Neural cell (in vitro differentiated cells): ENCODE measurements at regions not wholly inside any gene's neighbourhood (a gene's known extent, or its start where the extent isn't known, plus 50 kb on each side); places are given as distances from the start of the nearest gene placed in this dataset.

ENCODE experiments used
- H2AFZ ChIP-seq: fragments of 200-600, 300-800 bp; sonication (generic), shearing (Covaris generic); 2 replicates; pipeline ENCODE4 v1.6.0; 2014; ENCODE audit warnings: low read depth, mild to moderate bottlenecking, antibody characterized with exemption, low read length, moderate library complexity
- H3F3A ChIP-seq: fragments of 200-600 bp; shearing (Covaris generic); 2 replicates; pipeline ENCODE4 v1.6.1; 2016; ENCODE audit warnings: mild to moderate bottlenecking, moderate library complexity, mixed read lengths, antibody characterized with exemption, low read length; ENCODE audit not compliant: insufficient read depth, poor library complexity, severe bottlenecking
- H3K27ac ChIP-seq: fragments of 200-600, 300-800 bp; sonication (generic), shearing (Covaris generic); 2 replicates; pipeline ENCODE4 v1.5.1; 2014; ENCODE audit warnings: mild to moderate bottlenecking, low read length, moderate library complexity
- H3K27me3 ChIP-seq: fragments of 300-800, 200-600 bp; sonication (generic), shearing (Covaris generic); 2 replicates; pipeline ENCODE4 v1.6.0; 2014; ENCODE audit warnings: mild to moderate bottlenecking, low read depth, low read length, moderate library complexity; ENCODE audit not compliant: insufficient read depth
- H3K36me3 ChIP-seq: fragments of 300-800, 200-600 bp; sonication (generic), shearing (Covaris generic); 2 replicates; pipeline ENCODE4 v1.5.1; 2014; ENCODE audit warnings: mild to moderate bottlenecking, antibody characterized with exemption, low read length, moderate library complexity; ENCODE audit not compliant: insufficient read depth
- H3K4me2 ChIP-seq: fragments of 300-800, 200-600 bp; sonication (generic), shearing (Covaris generic); 2 replicates; pipeline ENCODE4 v1.6.0; 2014; ENCODE audit warnings: mild to moderate bottlenecking, low read length
- H3K4me3 ChIP-seq: fragments of 300-800, 200-600 bp; sonication (generic), shearing (Covaris generic); 2 replicates; pipeline ENCODE4 v1.5.1; 2014; ENCODE audit warnings: mild to moderate bottlenecking, low read length, moderate library complexity
- H3K79me2 ChIP-seq: fragments of 200-600 bp; shearing (Covaris generic); replicated peaks from 2 replicates; pipeline ENCODE4 v1.6.0; 2014; ENCODE audit warnings: mild to moderate bottlenecking, low read length, moderate library complexity; ENCODE audit not compliant: insufficient read depth
- H3K9ac ChIP-seq: fragments of 300-800, 200-600 bp; sonication (generic), shearing (Covaris generic); 2 replicates; pipeline ENCODE4 v1.6.1; 2016; ENCODE audit warnings: mild to moderate bottlenecking, low read length, mixed read lengths
- H3K9me2 ChIP-seq: fragments of 200-600 bp; shearing (Covaris generic); 2 replicates; pipeline ENCODE4 v1.6.1; 2016; ENCODE audit warnings: mild to moderate bottlenecking, low read length, mixed read lengths; ENCODE audit not compliant: insufficient read depth
- H3K9me3 ChIP-seq: fragments of 200-600, 300-800 bp; sonication (generic), shearing (Covaris generic); 2 replicates; pipeline ENCODE4 v1.6.1; 2016; ENCODE audit warnings: mild to moderate bottlenecking, mixed run types, low read length, moderate library complexity, mixed read lengths
- H4K20me1 ChIP-seq: fragments of 200-600 bp; shearing (Covaris generic); 2 replicates; pipeline ENCODE4 v1.6.1; 2016; ENCODE audit warnings: mild to moderate bottlenecking, mixed run types; ENCODE audit not compliant: insufficient read depth
- EP300 ChIP-seq: fragments of 450-650 bp; conservative IDR thresholded peaks from 2 replicates; pipeline ENCODE4 v1.6.1; 2014; ENCODE audit warnings: antibody characterized with exemption, mild to moderate bottlenecking, moderate library complexity; ENCODE audit not compliant: poor library complexity, severe bottlenecking
- MXI1 ChIP-seq: fragments of 450-650 bp; conservative IDR thresholded peaks from 2 replicates; pipeline ENCODE4 v1.6.1; 2014; ENCODE audit warnings: antibody characterized with exemption, mild to moderate bottlenecking; ENCODE audit not compliant: poor library complexity, severe bottlenecking
- POLR2AphosphoS5 ChIP-seq: IDR thresholded peaks from 2 replicates; pipeline ENCODE4 v1.6.1; 2012
- RAD21 ChIP-seq: fragments of 450-650 bp; conservative IDR thresholded peaks from 2 replicates; pipeline ENCODE4 v1.6.1; 2014; ENCODE audit warnings: antibody characterized with exemption, mild to moderate bottlenecking, moderate library complexity
- SMC3 ChIP-seq: fragments of 450-650 bp; conservative IDR thresholded peaks from 2 replicates; pipeline ENCODE4 v1.6.1; 2014; ENCODE audit warnings: antibody characterized with exemption, mild to moderate bottlenecking, moderate library complexity; ENCODE audit not compliant: poor library complexity
- TAF1 ChIP-seq: IDR thresholded peaks from 2 replicates; pipeline ENCODE4 v1.6.1; 2012; ENCODE audit warnings: low read depth
- TF ChIP-seq, protein P1 (sequence below): IDR thresholded peaks from 2 replicates; pipeline ENCODE4 v1.6.1; 2012; ENCODE audit warnings: borderline replicate concordance
- TF ChIP-seq, protein P2 (sequence below): fragments of 450-650 bp; IDR thresholded peaks from 2 replicates; pipeline ENCODE4 v1.5.1; 2014; ENCODE audit warnings: antibody characterized with exemption, mild to moderate bottlenecking, moderate library complexity; ENCODE audit not compliant: poor library complexity, severe bottlenecking

DNA sequence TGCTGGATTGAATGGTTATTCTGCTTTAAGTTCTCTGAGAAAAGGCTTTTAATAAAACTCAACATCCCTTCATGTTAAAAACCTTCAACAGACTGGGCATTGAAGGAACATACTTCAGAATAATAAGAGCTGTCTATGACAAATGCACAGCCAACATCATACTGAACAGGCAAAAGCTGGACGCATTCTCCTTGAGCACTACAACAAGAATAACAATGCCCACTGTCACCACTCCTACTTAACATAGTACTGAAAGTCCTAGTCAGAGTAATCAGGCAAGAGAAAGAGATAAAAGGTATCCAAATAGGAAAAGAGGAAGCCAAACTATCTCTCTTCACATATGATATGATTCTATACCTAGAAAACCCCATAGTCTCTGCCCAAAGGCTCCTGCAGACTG lies 641.4 kb downstream of the IRS1 start:
- Histone ChIP-seq H3F3A (no peaks in the 10 kb centered on the region), H3K36me3 (no peaks in the 10 kb centered on the region), H3K27me3 (no peaks in the 10 kb centered on the region), H3K27ac (no peak overlapping the region), H3K9ac (no peak overlapping the region), H4K20me1 (no peaks in the 10 kb centered on the region), H2AFZ (no peak overlapping the region), H3K4me3 (no peak overlapping the region), H3K9me3 (no peaks in the 10 kb centered on the region), H3K79me2 (no peaks in the 10 kb centered on the region), H3K9me2 (no peaks in the 10 kb centered on the region), H3K4me2 (no peak overlapping the region)
- TF ChIP-seq TAF1 = no peak
- TF ChIP-seq, protein P1, sequence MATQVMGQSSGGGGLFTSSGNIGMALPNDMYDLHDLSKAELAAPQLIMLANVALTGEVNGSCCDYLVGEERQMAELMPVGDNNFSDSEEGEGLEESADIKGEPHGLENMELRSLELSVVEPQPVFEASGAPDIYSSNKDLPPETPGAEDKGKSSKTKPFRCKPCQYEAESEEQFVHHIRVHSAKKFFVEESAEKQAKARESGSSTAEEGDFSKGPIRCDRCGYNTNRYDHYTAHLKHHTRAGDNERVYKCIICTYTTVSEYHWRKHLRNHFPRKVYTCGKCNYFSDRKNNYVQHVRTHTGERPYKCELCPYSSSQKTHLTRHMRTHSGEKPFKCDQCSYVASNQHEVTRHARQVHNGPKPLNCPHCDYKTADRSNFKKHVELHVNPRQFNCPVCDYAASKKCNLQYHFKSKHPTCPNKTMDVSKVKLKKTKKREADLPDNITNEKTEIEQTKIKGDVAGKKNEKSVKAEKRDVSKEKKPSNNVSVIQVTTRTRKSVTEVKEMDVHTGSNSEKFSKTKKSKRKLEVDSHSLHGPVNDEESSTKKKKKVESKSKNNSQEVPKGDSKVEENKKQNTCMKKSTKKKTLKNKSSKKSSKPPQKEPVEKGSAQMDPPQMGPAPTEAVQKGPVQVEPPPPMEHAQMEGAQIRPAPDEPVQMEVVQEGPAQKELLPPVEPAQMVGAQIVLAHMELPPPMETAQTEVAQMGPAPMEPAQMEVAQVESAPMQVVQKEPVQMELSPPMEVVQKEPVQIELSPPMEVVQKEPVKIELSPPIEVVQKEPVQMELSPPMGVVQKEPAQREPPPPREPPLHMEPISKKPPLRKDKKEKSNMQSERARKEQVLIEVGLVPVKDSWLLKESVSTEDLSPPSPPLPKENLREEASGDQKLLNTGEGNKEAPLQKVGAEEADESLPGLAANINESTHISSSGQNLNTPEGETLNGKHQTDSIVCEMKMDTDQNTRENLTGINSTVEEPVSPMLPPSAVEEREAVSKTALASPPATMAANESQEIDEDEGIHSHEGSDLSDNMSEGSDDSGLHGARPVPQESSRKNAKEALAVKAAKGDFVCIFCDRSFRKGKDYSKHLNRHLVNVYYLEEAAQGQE = no peak
- no peak for TF ChIP-seq SMC3
- TF ChIP-seq POLR2AphosphoS5 = peak; percentile 8

DNA sequence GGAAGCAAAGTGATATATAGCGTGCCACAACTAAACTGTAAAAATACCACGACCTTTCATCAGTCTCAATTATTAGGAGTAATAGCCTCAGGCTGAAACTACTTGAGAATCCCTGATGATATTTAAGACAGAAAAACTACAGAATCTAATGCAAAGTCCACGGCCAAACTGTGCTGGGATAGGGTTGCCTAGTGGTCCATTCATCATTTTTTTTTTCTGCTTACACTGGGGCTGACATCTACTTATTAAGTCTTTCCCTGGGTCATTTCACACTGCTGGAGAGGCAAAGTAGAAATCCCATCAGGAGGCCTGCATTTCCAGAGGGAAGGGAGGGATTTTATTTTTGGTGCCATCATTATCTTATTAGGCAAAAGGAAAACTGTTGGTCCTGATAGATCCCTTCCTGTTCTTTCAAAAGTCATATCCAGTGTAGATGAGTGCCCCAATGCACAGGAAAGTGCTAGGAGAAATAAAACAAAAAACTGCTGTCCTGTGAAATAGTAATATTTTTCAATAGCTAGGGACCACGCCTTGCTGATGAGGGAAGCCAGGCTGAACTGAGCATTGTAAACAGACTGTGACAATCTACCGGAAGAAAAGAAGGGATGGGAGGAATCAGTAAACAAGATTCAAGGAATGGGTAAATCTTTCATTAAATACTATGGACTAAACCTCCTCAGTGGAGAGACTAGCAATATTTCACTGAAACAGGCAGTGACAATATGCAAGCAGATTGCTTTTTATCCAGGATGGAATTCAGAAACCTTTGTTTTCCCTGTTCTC lies 644.3 kb downstream of the IRS1 start:
- TF ChIP-seq, protein P1 = peak; percentile 34
- no peak for TF ChIP-seq POLR2AphosphoS5
- no peak for TF ChIP-seq TAF1
- TF ChIP-seq RAD21 = no peak
- Histone ChIP-seq H3K4me3 (no peak overlapping the region), H3K9me2 (no peaks in the 10 kb centered on the region), H3K79me2 (no peaks in the 10 kb centered on the region), H3K27me3 (no peaks in the 10 kb centered on the region), H3K4me2 (no peak overlapping the region), H2AFZ (no peak overlapping the region), H3K36me3 (no peaks in the 10 kb centered on the region), H3K9me3 (no peaks in the 10 kb centered on the region), H4K20me1 (no peaks in the 10 kb centered on the region), H3F3A (no peaks in the 10 kb centered on the region), H3K27ac (no peak overlapping the region), H3K9ac (no peak overlapping the region)

DNA sequence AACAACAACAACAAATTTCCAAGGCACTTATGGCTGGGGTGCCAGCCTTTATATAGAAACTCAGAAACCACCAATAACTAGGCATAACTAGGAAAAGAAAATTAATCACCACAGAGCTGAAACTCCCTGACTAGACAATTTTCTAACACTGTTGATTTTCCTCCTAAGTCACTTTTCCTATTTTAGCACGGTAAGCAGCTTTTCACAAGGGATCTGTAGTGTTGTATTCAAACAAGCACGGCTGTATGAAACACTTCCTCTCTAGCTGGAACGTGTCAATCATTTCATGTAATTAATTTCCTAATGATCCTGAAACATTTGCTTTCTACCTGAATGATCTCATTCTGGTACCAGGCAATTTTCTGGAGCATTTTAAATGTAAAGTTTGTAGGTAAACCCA lies 645.0 kb downstream of the IRS1 start:
- Histone ChIP-seq H3K27ac (no peak overlapping the region), H2AFZ (no peak overlapping the region), H3K36me3 (no peaks in the 10 kb centered on the region)
- no peak for TF ChIP-seq POLR2AphosphoS5
- TF ChIP-seq RAD21 = no peak
- TF ChIP-seq SMC3 = no peak
- TF ChIP-seq, protein P1 = no peak
- no peak for TF ChIP-seq EP300
- TF ChIP-seq MXI1 = no peak
- TF ChIP-seq, protein P2, sequence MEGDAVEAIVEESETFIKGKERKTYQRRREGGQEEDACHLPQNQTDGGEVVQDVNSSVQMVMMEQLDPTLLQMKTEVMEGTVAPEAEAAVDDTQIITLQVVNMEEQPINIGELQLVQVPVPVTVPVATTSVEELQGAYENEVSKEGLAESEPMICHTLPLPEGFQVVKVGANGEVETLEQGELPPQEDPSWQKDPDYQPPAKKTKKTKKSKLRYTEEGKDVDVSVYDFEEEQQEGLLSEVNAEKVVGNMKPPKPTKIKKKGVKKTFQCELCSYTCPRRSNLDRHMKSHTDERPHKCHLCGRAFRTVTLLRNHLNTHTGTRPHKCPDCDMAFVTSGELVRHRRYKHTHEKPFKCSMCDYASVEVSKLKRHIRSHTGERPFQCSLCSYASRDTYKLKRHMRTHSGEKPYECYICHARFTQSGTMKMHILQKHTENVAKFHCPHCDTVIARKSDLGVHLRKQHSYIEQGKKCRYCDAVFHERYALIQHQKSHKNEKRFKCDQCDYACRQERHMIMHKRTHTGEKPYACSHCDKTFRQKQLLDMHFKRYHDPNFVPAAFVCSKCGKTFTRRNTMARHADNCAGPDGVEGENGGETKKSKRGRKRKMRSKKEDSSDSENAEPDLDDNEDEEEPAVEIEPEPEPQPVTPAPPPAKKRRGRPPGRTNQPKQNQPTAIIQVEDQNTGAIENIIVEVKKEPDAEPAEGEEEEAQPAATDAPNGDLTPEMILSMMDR = no peak

More for the DNA sequence above, 645.0 kb downstream of the IRS1 start:
- Histone ChIP-seq H3K27me3 (no peaks in the 10 kb centered on the region), H3K9ac (no peak overlapping the region), H3K4me2 (peak overlapping the region; percentile 23), H3K9me3 (no peaks in the 10 kb centered on the region), H3K9me2 (no peaks in the 10 kb centered on the region), H3K79me2 (no peaks in the 10 kb centered on the region), H3F3A (no peaks in the 10 kb centered on the region), H3K4me3 (no peak overlapping the region), H4K20me1 (no peaks in the 10 kb centered on the region)
